GM18517 (cell line): ENCODE measurements at regions not wholly inside any gene's neighbourhood (a gene's known extent, or its start where the extent isn't known, plus 50 kb on each side); places are given as distances from the start of the nearest gene placed in this dataset.

Experiments used
- ATAC-seq: cut with Tn5 transposase; IDR thresholded peaks from one replicate; pipeline ENCODE4 v1.9.1; 2021; ENCODE audit warnings: mild to moderate bottlenecking, moderate library complexity; ENCODE audit not compliant: unreplicated experiment

GRCh38 chr2:205902041-205902899 lies 183.7 kb downstream of the INO80D start:
- no peak for ATAC-seq

- no peak for ATAC-seq
These were observed 184.5 kb downstream of the INO80D start for GRCh38 chr2:205901491-205901890.

- no peak for ATAC-seq
These were observed 187.2 kb downstream of the INO80D start for GRCh38 chr2:205898744-205899143.

GRCh38 chr2:205895981-205896655 lies 189.9 kb downstream of the INO80D start:
- no peak for ATAC-seq

- no peak for ATAC-seq
These were observed 193.2 kb downstream of the INO80D start for GRCh38 chr2:205892665-205893259.

GRCh38 chr2:205892251-205892655 lies 193.7 kb downstream of the INO80D start:
- no peak for ATAC-seq

GRCh38 chr2:205889114-205889513 lies 196.9 kb downstream of the INO80D start:
- ATAC-seq: no peak

- no peak for ATAC-seq
These were observed 198.3 kb downstream of the INO80D start for GRCh38 chr2:205887637-205888036.

GRCh38 chr2:205885492-205886099 lies 200.4 kb downstream of the INO80D start:
- ATAC-seq: no peak

- ATAC-seq: no peak
These were observed 201.7 kb downstream of the NRP2 start for GRCh38 chr2:205883965-205884364.

- ATAC-seq: no peak
These were observed 200.6 kb downstream of the NRP2 start for GRCh38 chr2:205882806-205883425.

- ATAC-seq: no peak
These were observed 197.7 kb downstream of the NRP2 start for GRCh38 chr2:205880048-205880447.

- ATAC-seq: no peak
These were observed 196.9 kb downstream of the NRP2 start for GRCh38 chr2:205878999-205879762.

GRCh38 chr2:205877496-205877895 lies 195.2 kb downstream of the NRP2 start:
- no peak for ATAC-seq

- ATAC-seq: no peak
These were observed 193.8 kb downstream of the NRP2 start for GRCh38 chr2:205876127-205876526.

- ATAC-seq: no peak
These were observed 190.4 kb downstream of the NRP2 start for GRCh38 chr2:205872716-205873115.

GRCh38 chr2:205869439-205869838 lies 187.1 kb downstream of the NRP2 start:
- ATAC-seq: no peak

- no peak for ATAC-seq
These were observed 186.6 kb downstream of the NRP2 start for GRCh38 chr2:205868773-205869333.

GRCh38 chr2:205868053-205868452 lies 185.8 kb downstream of the NRP2 start:
- no peak for ATAC-seq

GRCh38 chr2:205867371-205867770 lies 185.1 kb downstream of the NRP2 start:
- no peak for ATAC-seq
